HepG2 (cell line): ENCODE measurements at regions not wholly inside any gene's neighbourhood (a gene's known extent, or its start where the extent isn't known, plus 50 kb on each side); places are given as distances from the start of the nearest gene placed in this dataset.

Experiments used
- JUND ChIP-seq: sonication (generic); formaldehyde crosslinking; IDR thresholded peaks from 2 replicates; pipeline ENCODE4 v1.8.0; 2022; ENCODE audit warnings: mild to moderate bottlenecking, missing genetic modification reagents
- KAT7 ChIP-seq: IDR thresholded peaks from 2 replicates; pipeline ENCODE4 v1.6.1; 2018; ENCODE audit warnings: borderline replicate concordance, missing compliant biosample characterization
- MED13 ChIP-seq: sonication (generic); formaldehyde crosslinking; IDR thresholded peaks from 2 replicates; pipeline ENCODE4 v1.5.0; 2020; ENCODE audit warnings: missing genetic modification reagents
- NR1H2 ChIP-seq: sonication (generic); formaldehyde crosslinking; IDR thresholded peaks from 2 replicates; pipeline ENCODE4 v1.8.1; 2022; ENCODE audit warnings: low read depth, missing genetic modification reagents, borderline replicate concordance
- PCBP2 ChIP-seq: fragments of 200-400 bp; formaldehyde crosslinking; optimal IDR thresholded peaks from 2 replicates; pipeline ENCODE3; 2018; ENCODE audit warnings: low read length, low read depth; ENCODE audit not compliant: poor library complexity, severe bottlenecking
- SMAD3 ChIP-seq: sonication (generic); formaldehyde crosslinking; IDR thresholded peaks from 2 replicates; pipeline ENCODE4 v1.4.0; 2020; ENCODE audit warnings: missing genetic modification reagents
- ZNF788 ChIP-seq: sonication (generic); formaldehyde crosslinking; IDR thresholded peaks from 2 replicates; pipeline ENCODE4 v1.5.0; 2020; ENCODE audit warnings: mild to moderate bottlenecking, missing genetic modification reagents, borderline replicate concordance
- TF ChIP-seq, protein P1 (sequence below): sonication (generic); formaldehyde crosslinking; IDR thresholded peaks from 2 replicates; pipeline ENCODE4 v1.5.0; 2020; ENCODE audit warnings: mild to moderate bottlenecking, missing genetic modification reagents, moderate library complexity
- TF ChIP-seq, protein P2 (sequence below): IDR thresholded peaks from 2 replicates; pipeline ENCODE4 v1.6.1; 2016; ENCODE audit warnings: low read depth, borderline replicate concordance
- TF ChIP-seq, protein P3 (sequence below), 2 experiments: IDR thresholded peaks; 2 replicates each; pipeline ENCODE4 v1.6.1; 2011 to 2012; ENCODE audit warnings: low read length in 2 of 2, borderline replicate concordance in 1 of 2, low read depth in 1 of 2, mild to moderate bottlenecking in 1 of 2, moderate library complexity in 1 of 2
- TF ChIP-seq, protein P4 (sequence below): IDR thresholded peaks from 2 replicates; pipeline ENCODE4 v1.6.1; 2016; ENCODE audit warnings: missing genetic modification reagents, missing compliant biosample characterization

DNA sequence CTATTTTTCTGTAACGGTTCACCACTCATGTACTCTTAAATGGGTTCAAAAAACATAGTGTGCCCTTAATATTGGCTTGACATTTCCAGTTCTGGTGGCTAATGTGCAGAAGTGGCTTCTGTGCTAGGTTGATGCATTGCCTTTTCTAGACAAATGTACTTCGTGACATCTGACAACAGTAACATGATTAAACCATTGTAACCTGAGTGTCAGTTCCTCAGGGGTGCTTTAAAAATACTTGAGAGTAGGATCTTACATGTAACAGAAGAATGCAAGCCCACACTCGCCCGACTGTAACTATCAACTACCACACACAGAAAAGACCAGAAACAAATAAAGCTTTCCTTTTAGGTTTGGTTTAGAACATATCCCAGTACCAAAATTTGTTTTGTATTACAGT, 393.4 kb upstream of the NFE2L3 start:
- TF ChIP-seq, protein P1, sequence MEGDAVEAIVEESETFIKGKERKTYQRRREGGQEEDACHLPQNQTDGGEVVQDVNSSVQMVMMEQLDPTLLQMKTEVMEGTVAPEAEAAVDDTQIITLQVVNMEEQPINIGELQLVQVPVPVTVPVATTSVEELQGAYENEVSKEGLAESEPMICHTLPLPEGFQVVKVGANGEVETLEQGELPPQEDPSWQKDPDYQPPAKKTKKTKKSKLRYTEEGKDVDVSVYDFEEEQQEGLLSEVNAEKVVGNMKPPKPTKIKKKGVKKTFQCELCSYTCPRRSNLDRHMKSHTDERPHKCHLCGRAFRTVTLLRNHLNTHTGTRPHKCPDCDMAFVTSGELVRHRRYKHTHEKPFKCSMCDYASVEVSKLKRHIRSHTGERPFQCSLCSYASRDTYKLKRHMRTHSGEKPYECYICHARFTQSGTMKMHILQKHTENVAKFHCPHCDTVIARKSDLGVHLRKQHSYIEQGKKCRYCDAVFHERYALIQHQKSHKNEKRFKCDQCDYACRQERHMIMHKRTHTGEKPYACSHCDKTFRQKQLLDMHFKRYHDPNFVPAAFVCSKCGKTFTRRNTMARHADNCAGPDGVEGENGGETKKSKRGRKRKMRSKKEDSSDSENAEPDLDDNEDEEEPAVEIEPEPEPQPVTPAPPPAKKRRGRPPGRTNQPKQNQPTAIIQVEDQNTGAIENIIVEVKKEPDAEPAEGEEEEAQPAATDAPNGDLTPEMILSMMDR (CRISPR knock-in tag), result no peak
- TF ChIP-seq JUND, result no peak
- TF ChIP-seq PCBP2, result no peak
- TF ChIP-seq MED13 (CRISPR knock-in tag), result no peak
- TF ChIP-seq, protein P2, sequence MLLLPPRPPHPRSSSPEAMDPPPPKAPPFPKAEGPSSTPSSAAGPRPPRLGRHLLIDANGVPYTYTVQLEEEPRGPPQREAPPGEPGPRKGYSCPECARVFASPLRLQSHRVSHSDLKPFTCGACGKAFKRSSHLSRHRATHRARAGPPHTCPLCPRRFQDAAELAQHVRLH (CRISPR knock-in tag), result no peak
- TF ChIP-seq, protein P3, sequence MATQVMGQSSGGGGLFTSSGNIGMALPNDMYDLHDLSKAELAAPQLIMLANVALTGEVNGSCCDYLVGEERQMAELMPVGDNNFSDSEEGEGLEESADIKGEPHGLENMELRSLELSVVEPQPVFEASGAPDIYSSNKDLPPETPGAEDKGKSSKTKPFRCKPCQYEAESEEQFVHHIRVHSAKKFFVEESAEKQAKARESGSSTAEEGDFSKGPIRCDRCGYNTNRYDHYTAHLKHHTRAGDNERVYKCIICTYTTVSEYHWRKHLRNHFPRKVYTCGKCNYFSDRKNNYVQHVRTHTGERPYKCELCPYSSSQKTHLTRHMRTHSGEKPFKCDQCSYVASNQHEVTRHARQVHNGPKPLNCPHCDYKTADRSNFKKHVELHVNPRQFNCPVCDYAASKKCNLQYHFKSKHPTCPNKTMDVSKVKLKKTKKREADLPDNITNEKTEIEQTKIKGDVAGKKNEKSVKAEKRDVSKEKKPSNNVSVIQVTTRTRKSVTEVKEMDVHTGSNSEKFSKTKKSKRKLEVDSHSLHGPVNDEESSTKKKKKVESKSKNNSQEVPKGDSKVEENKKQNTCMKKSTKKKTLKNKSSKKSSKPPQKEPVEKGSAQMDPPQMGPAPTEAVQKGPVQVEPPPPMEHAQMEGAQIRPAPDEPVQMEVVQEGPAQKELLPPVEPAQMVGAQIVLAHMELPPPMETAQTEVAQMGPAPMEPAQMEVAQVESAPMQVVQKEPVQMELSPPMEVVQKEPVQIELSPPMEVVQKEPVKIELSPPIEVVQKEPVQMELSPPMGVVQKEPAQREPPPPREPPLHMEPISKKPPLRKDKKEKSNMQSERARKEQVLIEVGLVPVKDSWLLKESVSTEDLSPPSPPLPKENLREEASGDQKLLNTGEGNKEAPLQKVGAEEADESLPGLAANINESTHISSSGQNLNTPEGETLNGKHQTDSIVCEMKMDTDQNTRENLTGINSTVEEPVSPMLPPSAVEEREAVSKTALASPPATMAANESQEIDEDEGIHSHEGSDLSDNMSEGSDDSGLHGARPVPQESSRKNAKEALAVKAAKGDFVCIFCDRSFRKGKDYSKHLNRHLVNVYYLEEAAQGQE (IDR thresholded peaks at IDR 0.05; ENCODE audit: borderline replicate concordance in 1 of 2, low read depth in 1 of 2, low read length in 2 of 2), result no peak
- TF ChIP-seq ZNF788 (CRISPR knock-in tag), result no peak
- no peak for TF ChIP-seq KAT7
- TF ChIP-seq, protein P4, sequence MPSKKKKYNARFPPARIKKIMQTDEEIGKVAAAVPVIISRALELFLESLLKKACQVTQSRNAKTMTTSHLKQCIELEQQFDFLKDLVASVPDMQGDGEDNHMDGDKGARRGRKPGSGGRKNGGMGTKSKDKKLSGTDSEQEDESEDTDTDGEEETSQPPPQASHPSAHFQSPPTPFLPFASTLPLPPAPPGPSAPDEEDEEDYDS (CRISPR knock-in tag), result no peak
- no peak for TF ChIP-seq NR1H2 (CRISPR knock-in tag)
- TF ChIP-seq SMAD3 (CRISPR knock-in tag), result no peak
